AG20443 (cell line): ENCODE measurements at regions not wholly inside any gene's neighbourhood (a gene's known extent, or its start where the extent isn't known, plus 50 kb on each side); places are given as distances from the start of the nearest gene placed in this dataset.

Experiments
- DNase-seq: peaks from one replicate; pipeline ENCODE4 v3.0.0; 2012; ENCODE audit warnings: low spot score, mixed read lengths

- DNase-seq: no peak
Observed at GRCh38 chr4:20302336-20302735, 50.6 kb downstream of the SLIT2 start.

GRCh38 chr4:20305976-20306375 is 54.3 kb downstream of the SLIT2 start:
- DNase-seq: peak; percentile 37

- peak; percentile 21 for DNase-seq
Observed at GRCh38 chr4:20311856-20312255, 60.2 kb downstream of the SLIT2 start.

GRCh38 chr4:20313237-20314030 is 61.7 kb downstream of the SLIT2 start:
- no peak for DNase-seq

GRCh38 chr4:20317424-20317985 is 65.8 kb downstream of the SLIT2 start:
- DNase-seq: no peak

GRCh38 chr4:20318001-20318908 is 66.5 kb downstream of the SLIT2 start:
- no peak for DNase-seq

GRCh38 chr4:20318909-20319277 is 67.2 kb downstream of the SLIT2 start:
- DNase-seq: no peak

GRCh38 chr4:20319825-20320612 is 68.3 kb downstream of the SLIT2 start:
- no peak for DNase-seq

- no peak for DNase-seq
Observed at GRCh38 chr4:20323991-20324390, 72.3 kb downstream of the SLIT2 start.

GRCh38 chr4:20326460-20326859 is 74.8 kb downstream of the SLIT2 start:
- DNase-seq: no peak

GRCh38 chr4:20326977-20327376 is 75.3 kb downstream of the SLIT2 start:
- peak; percentile 14 for DNase-seq

GRCh38 chr4:20327808-20328207 is 76.1 kb downstream of the SLIT2 start:
- DNase-seq: no peak

- no peak for DNase-seq
Observed at GRCh38 chr4:20331642-20332041, 79.9 kb downstream of the SLIT2 start.

GRCh38 chr4:20333141-20333715 is 81.5 kb downstream of the SLIT2 start:
- no peak for DNase-seq

GRCh38 chr4:20337261-20337664 is 85.6 kb downstream of the SLIT2 start:
- no peak for DNase-seq

- no peak for DNase-seq
Observed at GRCh38 chr4:20338841-20339240, 87.1 kb downstream of the SLIT2 start.

GRCh38 chr4:20341134-20341738 is 89.5 kb downstream of the SLIT2 start:
- DNase-seq: no peak

GRCh38 chr4:20347531-20347930 is 95.8 kb downstream of the SLIT2 start:
- no peak for DNase-seq

- DNase-seq: no peak
Observed at GRCh38 chr4:20348411-20348810, 96.7 kb downstream of the SLIT2 start.

GRCh38 chr4:20351360-20352162 is 99.9 kb downstream of the SLIT2 start:
- DNase-seq: no peak

- DNase-seq: no peak
Observed at GRCh38 chr4:20352163-20352431, 100.4 kb downstream of the SLIT2 start.
